ENCODE measurements at regions not wholly inside any gene's neighbourhood (a gene's known extent, or its start where the extent isn't known, plus 50 kb on each side); places are given as distances from the start of the nearest gene placed in this dataset.
"Not testable (repeated sequence)": the region's sequence is repeated elsewhere in the genome, so short reads cannot be mapped to it uniquely, and the experiment has no call there.

GRCh38 chr6:94902974-94903628 is 674.2 kb upstream of the MANEA start:
- Histone ChIP-seq H3K4me1 (no peaks in the 10 kb centered on the region), H3K4me3 (no peak overlapping the region), H3K27ac (no peak overlapping the region), H3K27me3 (no peaks in the 10 kb centered on the region), H3K9me3 (no peaks in the 10 kb centered on the region), H3K36me3 (no peaks in the 10 kb centered on the region)
- TF ChIP-seq POLR2A (IDR thresholded peaks at IDR 0.05) (no peak), EP300 (IDR thresholded peaks at IDR 0.05) (no peak), CTCF (IDR thresholded peaks at IDR 0.05) (no peak), POLR2AphosphoS5 (IDR thresholded peaks at IDR 0.05) (no peak)
- WGBS, 2 donors (ENCODE audit: low coverage in 1 of 2): no CpG with 5 or more reads among the region's 1 CpG
- ATAC-seq: no peak

DNA sequence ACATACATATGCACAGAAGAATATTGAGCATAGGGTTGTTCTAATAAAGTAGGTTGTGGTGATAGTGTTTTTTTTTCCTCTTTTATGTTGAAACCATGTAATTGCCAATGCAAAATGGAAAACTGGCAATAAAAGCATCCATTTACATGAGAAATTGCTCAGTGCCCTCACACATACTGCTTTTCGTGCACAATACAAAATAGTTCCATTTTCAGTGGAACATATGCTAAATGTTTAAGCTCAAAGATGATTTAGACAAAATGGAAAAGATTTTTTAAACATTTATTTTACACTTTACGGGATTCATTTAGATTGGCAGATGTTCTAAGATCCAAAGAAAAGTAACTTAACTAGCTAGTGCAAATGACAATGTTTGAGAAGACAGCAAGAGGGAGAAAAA is 678.1 kb upstream of the MANEA start:
- H3K27me3 ChIP-seq: no peaks in the 10 kb centered on the region
- 39 to 40% methylated on average over 2 of the region's 2 CpGs for WGBS, 2 donors (ENCODE audit: low coverage in 1 of 2)
- no peaks in the 10 kb centered on the region for H3K4me1 ChIP-seq
- no peak overlapping the region for H3K27ac ChIP-seq
- H3K36me3 ChIP-seq: no peaks in the 10 kb centered on the region
- H3K9me3 ChIP-seq: no peaks in the 10 kb centered on the region
- H3K4me3 ChIP-seq: no peak overlapping the region
- TF ChIP-seq EP300 (IDR thresholded peaks at IDR 0.05): no peak
- no peak for ATAC-seq

- Histone ChIP-seq H3K27me3 (no peaks in the 10 kb centered on the region), H3K4me1 (no peaks in the 10 kb centered on the region), H3K4me3 (no peak overlapping the region), H3K27ac (no peak overlapping the region), H3K9me3 (no peaks in the 10 kb centered on the region), H3K36me3 (no peaks in the 10 kb centered on the region)
- whole genome bisulfite sequencing, 2 donors (ENCODE audit: low coverage in 1 of 2): 50 to 75% methylated on average over 2 to 3 of the region's 3 CpGs
- no peak for ATAC-seq
- no peak for TF ChIP-seq EP300 (IDR thresholded peaks at IDR 0.05)
- TF ChIP-seq POLR2AphosphoS5 (IDR thresholded peaks at IDR 0.05): no peak
Observed at GRCh38 chr6:94894300-94894699, 683.0 kb upstream of the MANEA start.

GRCh38 chr6:94893327-94893726 is 684.0 kb upstream of the MANEA start:
- TF ChIP-seq CTCF (IDR thresholded peaks at IDR 0.05): no peak
- no peak for TF ChIP-seq EP300 (IDR thresholded peaks at IDR 0.05)
- no peak for TF ChIP-seq POLR2AphosphoS5 (IDR thresholded peaks at IDR 0.05)
- no peak for TF ChIP-seq POLR2A (IDR thresholded peaks at IDR 0.05)
- no peak overlapping the region for H3K27ac ChIP-seq
- H3K4me3 ChIP-seq: no peak overlapping the region
- H3K27me3 ChIP-seq: no peaks in the 10 kb centered on the region
- H3K9me3 ChIP-seq: no peaks in the 10 kb centered on the region
- no peak for ATAC-seq
- H3K36me3 ChIP-seq: no peaks in the 10 kb centered on the region
- whole genome bisulfite sequencing, 2 donors (ENCODE audit: low coverage in 1 of 2): 76 to 90% methylated on average over 2 of the region's 2 CpGs
- no peaks in the 10 kb centered on the region for H3K4me1 ChIP-seq

DNA sequence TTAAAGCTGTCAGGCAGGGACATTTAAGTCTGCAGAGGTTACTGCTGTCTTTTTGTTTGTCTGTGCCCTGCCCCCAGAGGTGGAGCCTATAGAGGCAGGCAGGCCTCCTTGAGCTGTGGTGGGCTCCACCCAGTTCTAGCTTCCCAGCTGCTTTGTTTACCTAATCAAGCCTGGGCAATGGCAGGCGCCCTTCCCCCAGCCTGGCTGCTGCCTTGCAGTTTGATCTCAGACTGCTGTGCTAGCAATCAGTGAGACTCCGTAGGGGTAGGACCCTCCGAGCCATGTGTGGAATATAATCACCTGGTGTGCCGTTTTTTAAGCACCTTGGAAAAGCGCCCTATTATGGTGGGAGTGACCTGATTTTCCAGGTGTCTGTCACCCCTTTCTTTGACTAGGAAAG is 703.5 kb upstream of the MANEA start:
- not testable (repeated sequence) for H3K9me3 ChIP-seq, H3K27me3 ChIP-seq, H3K27ac ChIP-seq, ATAC-seq, H3K4me1 ChIP-seq, H3K4me3 ChIP-seq, H3K36me3 ChIP-seq
- no CpG with 5 or more reads among the region's 5 CpGs for WGBS, 2 donors (ENCODE audit: low coverage in 1 of 2)

DNA sequence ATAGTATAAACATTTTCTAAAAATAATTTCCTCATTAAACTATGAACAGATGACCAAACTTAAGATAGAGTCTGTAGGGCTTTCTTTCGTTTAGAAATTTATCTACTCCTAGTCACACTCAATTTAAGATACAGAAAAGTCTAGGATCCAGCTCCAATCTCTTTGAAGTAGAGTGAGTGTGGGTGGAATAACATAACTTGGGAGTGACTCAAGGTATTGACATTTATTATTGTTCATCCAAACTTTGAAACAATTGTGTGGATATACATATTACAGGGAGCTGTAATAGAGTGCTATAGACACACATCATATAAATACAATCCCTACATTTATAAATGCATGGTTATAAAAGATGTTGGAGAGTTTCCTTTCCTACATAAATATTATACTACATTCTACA is 715.2 kb upstream of the MANEA start:
- ATAC-seq: no peak
- Histone ChIP-seq H3K9me3 (no peaks in the 10 kb centered on the region), H3K36me3 (no peaks in the 10 kb centered on the region), H3K4me1 (no peaks in the 10 kb centered on the region), H3K4me3 (no peak overlapping the region), H3K27ac (no peak overlapping the region), H3K27me3 (no peaks in the 10 kb centered on the region)
- TF ChIP-seq CTCF (IDR thresholded peaks at IDR 0.05) (no peak), POLR2AphosphoS5 (IDR thresholded peaks at IDR 0.05) (no peak), POLR2A (IDR thresholded peaks at IDR 0.05) (no peak), EP300 (IDR thresholded peaks at IDR 0.05) (no peak)
- WGBS, 2 donors (ENCODE audit: low coverage in 1 of 2): 36 to 69% methylated on average over 1 of the region's 1 CpG
